HG03432 (cell line): ENCODE measurements at regions not wholly inside any gene's neighbourhood (a gene's known extent, or its start where the extent isn't known, plus 50 kb on each side); places are given as distances from the start of the nearest gene placed in this dataset.
A peak's percentile ranks its signal among the peaks of the same experiment; 100 is the strongest.

ENCODE experiments used
- ATAC-seq: cut with Tn5 transposase; IDR thresholded peaks from one replicate; pipeline ENCODE4 v1.9.1; 2021; ENCODE audit warnings: mild to moderate bottlenecking, moderate library complexity; ENCODE audit not compliant: unreplicated experiment

GRCh38 chr12:98371419-98371818, 144.0 kb upstream of the TMPO start:
- no peak for ATAC-seq

GRCh38 chr12:98372340-98373024, 142.9 kb upstream of the TMPO start:
- no peak for ATAC-seq

- ATAC-seq, result peak; percentile 59
Observed at GRCh38 chr12:98373025-98373554, 142.3 kb upstream of the TMPO start.

- ATAC-seq, result no peak
Observed at GRCh38 chr12:98374007-98374406, 141.4 kb upstream of the TMPO start.

GRCh38 chr12:98379106-98379505, 136.3 kb upstream of the TMPO start:
- no peak for ATAC-seq

- no peak for ATAC-seq
Observed at GRCh38 chr12:98385641-98386040, 129.7 kb upstream of the TMPO start.

GRCh38 chr12:98387444-98387843, 127.9 kb upstream of the TMPO start:
- no peak for ATAC-seq

GRCh38 chr12:98388126-98388525, 127.3 kb upstream of the TMPO start:
- ATAC-seq, result no peak

GRCh38 chr12:98389593-98389992, 125.8 kb upstream of the TMPO start:
- no peak for ATAC-seq

- peak; percentile 80 for ATAC-seq
Observed at GRCh38 chr12:98397323-98398105, 117.9 kb upstream of the TMPO start.

- peak; percentile 43 for ATAC-seq
Observed at GRCh38 chr12:98399532-98399931, 115.9 kb upstream of the TMPO start.

GRCh38 chr12:98401427-98401826, 114.0 kb upstream of the TMPO start:
- ATAC-seq, result peak; percentile 52

- no peak for ATAC-seq
Observed at GRCh38 chr12:98402091-98402490, 113.3 kb upstream of the TMPO start.

- no peak for ATAC-seq
Observed at GRCh38 chr12:98402671-98403070, 112.7 kb upstream of the TMPO start.

GRCh38 chr12:98403385-98403784, 112.0 kb upstream of the TMPO start:
- no peak for ATAC-seq

GRCh38 chr12:98403936-98404335, 111.5 kb upstream of the TMPO start:
- peak; percentile 26 for ATAC-seq

GRCh38 chr12:98405805-98406366, 109.5 kb upstream of the TMPO start:
- no peak for ATAC-seq

- ATAC-seq, result no peak
Observed at GRCh38 chr12:98406378-98406777, 109.0 kb upstream of the TMPO start.

GRCh38 chr12:98408681-98409080, 106.7 kb upstream of the TMPO start:
- ATAC-seq, result no peak

GRCh38 chr12:98409548-98409947, 105.8 kb upstream of the TMPO start:
- no peak for ATAC-seq

GRCh38 chr12:98410356-98410755, 105.0 kb upstream of the TMPO start:
- no peak for ATAC-seq

- ATAC-seq, result peak; percentile 33
Observed at GRCh38 chr12:98416845-98417244, 98.5 kb upstream of the TMPO start.
